GM13976 (cell line): ENCODE measurements at regions not wholly inside any gene's neighbourhood (a gene's known extent, or its start where the extent isn't known, plus 50 kb on each side); places are given as distances from the start of the nearest gene placed in this dataset.

Experiments used
- DNase-seq: peaks from one replicate; pipeline ENCODE4 v3.0.0; 2012; ENCODE audit warnings: low spot score
- CTCF ChIP-seq: IDR thresholded peaks from 2 replicates; pipeline ENCODE4 v1.5.1; 2012; ENCODE audit warnings: borderline replicate concordance, mild to moderate bottlenecking; ENCODE audit not compliant: insufficient read depth; ENCODE audit errors: extremely low read depth, missing control alignments, control extremely low read depth
- in situ Hi-C: fragments of 300-500 bp; cut with MboI; formaldehyde crosslinking; loops from one replicate; pipeline ENCODE4 v1.12.0; 2022; ENCODE audit warnings: low sequenced_read_pairs, mixed read lengths, inconsistent platforms; ENCODE audit not compliant: unreplicated experiment

DNA sequence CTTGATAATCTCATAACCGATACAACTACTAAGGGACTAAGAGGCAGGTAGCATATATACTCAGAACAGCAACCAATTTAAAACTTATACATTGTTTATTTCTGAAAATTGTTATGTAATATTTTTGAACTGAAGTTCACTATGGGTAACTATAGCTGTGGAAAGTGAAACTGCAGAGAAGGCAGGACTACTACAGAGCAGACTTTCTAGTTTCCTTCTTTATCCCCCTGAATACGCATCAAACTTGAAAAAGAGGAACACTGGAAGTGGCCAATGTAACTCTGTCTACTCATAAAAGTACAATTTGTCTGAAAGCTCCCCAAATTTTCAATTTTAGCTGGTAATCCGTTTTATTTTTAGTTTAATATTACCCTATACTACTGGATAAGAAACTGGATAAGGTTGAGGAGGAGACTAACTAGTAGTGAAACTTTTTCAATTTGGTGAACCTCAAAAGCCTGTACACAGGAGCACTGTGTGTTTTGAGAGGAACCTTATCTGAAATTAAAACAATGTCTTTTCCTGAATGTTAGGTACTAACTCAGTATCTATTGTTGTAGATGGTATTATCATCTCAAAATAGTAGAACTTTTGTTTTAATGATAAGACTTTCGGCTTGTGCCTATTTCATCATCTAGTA lies 225.8 kb downstream of the GABRG1 start:
- no peak for TF ChIP-seq CTCF
- in situ Hi-C loops: no loop called here
- no peak for DNase-seq

- DNase-seq: no peak
- in situ Hi-C loops: no loop called here
- TF ChIP-seq CTCF: no peak
These were observed 240.4 kb downstream of the GABRG1 start for GRCh38 chr4:45883421-45883820.

- no peak for TF ChIP-seq CTCF
- no peak for DNase-seq
- in situ Hi-C loops: no loop called here
These were observed 247.5 kb downstream of the GABRG1 start for GRCh38 chr4:45876235-45876890.

- in situ Hi-C loops: no loop called here
- DNase-seq: no peak
- no peak for TF ChIP-seq CTCF
These were observed 254.7 kb downstream of the GABRG1 start for GRCh38 chr4:45869184-45869583.

GRCh38 chr4:45865781-45866180 lies 258.1 kb downstream of the GABRG1 start:
- no peak for TF ChIP-seq CTCF
- in situ Hi-C loops: no loop called here
- no peak for DNase-seq

GRCh38 chr4:45855857-45856256 lies 268.0 kb downstream of the GABRG1 start:
- in situ Hi-C loops: no loop called here
- no peak for DNase-seq
- TF ChIP-seq CTCF: no peak
